Kidney (tissue), 13 donors: ENCODE measurements at regions not wholly inside any gene's neighbourhood (a gene's known extent, or its start where the extent isn't known, plus 50 kb on each side); places are given as distances from the start of the nearest gene placed in this dataset.

Source experiments
- DNase-seq, 5 donors: peaks; one replicate each; pipeline ENCODE4 v3.0.0-alpha.2; 2013 to 2020
- FAIRE-seq: peaks from 2 replicates; lab custom pipeline; 2012; peaks lifted over from hg19 to GRCh38; lab: Jason Lieb, UNC
- H3K27ac ChIP-seq, 2 donors: one replicate each; pipeline ENCODE4 v1.7.0; 2013; ENCODE audit warnings: low read depth in 2 of 2, low read length in 2 of 2, inconsistent platforms in 1 of 2
- H3K27me3 ChIP-seq: one replicate; pipeline ENCODE4 v1.7.1; 2013; ENCODE audit warnings: low read length, inconsistent platforms; ENCODE audit not compliant: control insufficient read depth, insufficient read depth
- H3K36me3 ChIP-seq, 3 donors: one replicate each; pipeline versions ENCODE4 v1.7.0 to v1.7.1; 2013; ENCODE audit warnings: low read length in 3 of 3, control low read depth in 1 of 3, inconsistent platforms in 1 of 3; ENCODE audit not compliant: insufficient read depth in 3 of 3, control insufficient read depth in 2 of 3
- H3K4me1 ChIP-seq, 3 donors: one replicate each; pipeline versions ENCODE4 v1.7.0 to v1.7.1; 2013; ENCODE audit warnings: low read length in 3 of 3, inconsistent platforms in 1 of 3, low read depth in 1 of 3; ENCODE audit not compliant: control insufficient read depth in 2 of 3, insufficient read depth in 2 of 3
- H3K4me3 ChIP-seq, 3 donors: one replicate each; pipeline versions ENCODE4 v1.7.0 to v1.8.1; 2013; ENCODE audit warnings: low read length in 3 of 3, control low read depth in 1 of 3, inconsistent platforms in 1 of 3
- H3K9ac ChIP-seq, 3 donors: one replicate each; pipeline versions ENCODE4 v1.7.0 to v1.7.1; 2013; ENCODE audit warnings: low read length in 3 of 3, control low read depth in 1 of 3, inconsistent platforms in 1 of 3
- H3K9me3 ChIP-seq, 3 donors: one replicate each; pipeline versions ENCODE4 v1.7.0 to v1.7.1; 2013; ENCODE audit warnings: low read length in 3 of 3, control low read depth in 1 of 3, inconsistent platforms in 1 of 3; ENCODE audit not compliant: control insufficient read depth in 2 of 3, insufficient read depth in 1 of 3
- CTCF ChIP-seq: IDR thresholded peaks from 3 replicates; pipeline ENCODE4 v1.5.1; 2012; ENCODE audit warnings: mild to moderate bottlenecking, moderate library complexity, borderline replicate concordance; ENCODE audit not compliant: insufficient read depth; ENCODE audit errors: extremely low read depth
- intact Hi-C: fragments of 100-400 bp; cut with DNase I; formaldehyde crosslinking; loops from one replicate; pipeline ENCODE4 v1.11.1; 2022
- donor health status: control.
- donor health status: control.
- donor health status: control.
- donor health status: control.
- donor health status: control.
- donor health status: DM: yes; HTN: yes; CAD: no.
- donor health status: Normal renal cell carcinoma (clear cell type).

GRCh38 chr20:62533591-62534495 lies 58.0 kb upstream of the GATA5 start:
- no peaks in the 10 kb centered on the region for H3K27me3 ChIP-seq
- H3K4me3 ChIP-seq, result no peak overlapping the region
- no peaks in the 10 kb centered on the region for H3K9me3 ChIP-seq
- FAIRE-seq (no peak), DNase-seq (no peak)
- intact Hi-C loops, result no loop called here
- no peaks in the 10 kb centered on the region for H3K4me1 ChIP-seq
- no peak overlapping the region for H3K9ac ChIP-seq
- no peak overlapping the region for H3K27ac ChIP-seq
- no peak for TF ChIP-seq CTCF
- no peaks in the 10 kb centered on the region for H3K36me3 ChIP-seq

GRCh38 chr20:62534526-62535221 lies 58.9 kb upstream of the GATA5 start:
- H3K9ac ChIP-seq, result no peak overlapping the region
- no peak for DNase-seq

GRCh38 chr20:62535282-62535811 lies 59.6 kb upstream of the GATA5 start:
- DNase-seq (no peak), FAIRE-seq (no peak)
- Histone ChIP-seq H3K9me3 (no peaks in the 10 kb centered on the region), H3K9ac (no peak overlapping the region), H3K4me1 (no peaks in the 10 kb centered on the region), H3K36me3 (no peaks in the 10 kb centered on the region), H3K4me3 (no peak overlapping the region), H3K27ac (no peak overlapping the region), H3K27me3 (no peaks in the 10 kb centered on the region)
- no peak for TF ChIP-seq CTCF
- intact Hi-C loops, result no loop called here

More at GRCh38 chr20:62534526-62535221, 58.9 kb upstream of the GATA5 start:
- intact Hi-C loops, result no loop called here
- no peaks in the 10 kb centered on the region for H3K27me3 ChIP-seq
- no peak for FAIRE-seq
- H3K27ac ChIP-seq, result no peak overlapping the region
- no peak for TF ChIP-seq CTCF
- no peaks in the 10 kb centered on the region for H3K4me1 ChIP-seq
- H3K9me3 ChIP-seq, result no peaks in the 10 kb centered on the region
- H3K36me3 ChIP-seq, result no peaks in the 10 kb centered on the region
- H3K4me3 ChIP-seq, result no peak overlapping the region
